ENCODE measurements at regions not wholly inside any gene's neighbourhood (a gene's known extent, or its start where the extent isn't known, plus 50 kb on each side); places are given as distances from the start of the nearest gene placed in this dataset.

DNA sequence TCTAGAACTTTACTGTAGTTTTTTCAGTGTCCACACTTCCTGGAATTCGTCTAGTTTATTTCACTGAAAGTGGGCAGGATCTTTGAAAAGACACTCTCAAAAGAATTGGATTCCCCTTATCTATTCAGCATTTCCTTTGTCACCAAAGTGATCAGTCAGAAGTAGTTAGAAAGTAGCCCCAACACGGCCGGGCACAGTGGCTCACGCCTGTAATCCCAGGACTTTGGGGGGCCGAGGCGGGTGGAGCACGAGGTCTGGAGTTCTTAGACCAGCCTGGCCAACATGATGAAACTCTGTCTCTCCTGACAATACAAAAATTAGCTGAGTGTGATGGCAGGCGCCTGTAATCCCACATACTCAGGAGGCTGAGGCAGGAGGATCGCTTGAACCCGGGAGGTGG is 69.0 kb upstream of the KMT2C start:
- Histone ChIP-seq H4K20me1 (ENCODE audit: control insufficient read depth, insufficient read depth, low read length, poor library complexity, severe bottlenecking) (no peaks in the 10 kb centered on the region), H3K79me2 (ENCODE audit: control insufficient read depth, insufficient read depth, low read length) (no peaks in the 10 kb centered on the region), H3K36me3 (replicated peaks in 1 of 2; ENCODE audit: control extremely low read depth in 1 of 2, control insufficient read depth in 1 of 2, extremely low read depth in 1 of 2, insufficient read depth in 2 of 2, low read length in 1 of 2) (no peaks in the 10 kb centered on the region), H3K27ac (ENCODE audit: low read length in 2 of 2) (no peak overlapping the region), H3K4me2 (replicated peaks; ENCODE audit: low read depth, low read length, poor library complexity, severe bottlenecking) (no peak overlapping the region), H3K27me3 (replicated peaks in 1 of 4; ENCODE audit: control extremely low read depth in 1 of 4, control insufficient read depth in 3 of 4, insufficient read depth in 4 of 4, low read length in 3 of 4) (no peaks in the 10 kb centered on the region), H2AFZ (ENCODE audit: insufficient read depth, low read depth, low read length, poor library complexity, severe bottlenecking) (no peak overlapping the region), H3K9ac (ENCODE audit: low read length) (no peak overlapping the region), H3K4me1 (ENCODE audit: control insufficient read depth in 2 of 2, insufficient read depth in 2 of 2, low read length in 2 of 2) (no peaks in the 10 kb centered on the region), H3K4me3 (ENCODE audit: control extremely low read depth in 1 of 5, extremely low read depth in 1 of 5, insufficient read depth in 1 of 5, low read depth in 2 of 5, low read length in 4 of 5) (no peak overlapping the region), H3K9me3 (ENCODE audit: control extremely low read depth in 1 of 3, control insufficient read depth in 2 of 3, insufficient read depth in 1 of 3, low read length in 2 of 3) (no peaks in the 10 kb centered on the region)
- 60% methylated on average over 1 of the region's 10 CpGs for WGBS (ENCODE audit: insufficient coverage)
- no peak for DNase-seq
- Mint-ChIP-seq H3K27ac (no peak overlapping the region), H3K4me3 (no peak overlapping the region), H3K27me3 (no peaks in the 10 kb centered on the region), H3K9me3 (ENCODE audit: insufficient read depth) (no peaks in the 10 kb centered on the region), H3K4me1 (no peaks in the 10 kb centered on the region)
- no peak for ATAC-seq (ENCODE audit: low read depth)
- TF ChIP-seq, protein P1, sequence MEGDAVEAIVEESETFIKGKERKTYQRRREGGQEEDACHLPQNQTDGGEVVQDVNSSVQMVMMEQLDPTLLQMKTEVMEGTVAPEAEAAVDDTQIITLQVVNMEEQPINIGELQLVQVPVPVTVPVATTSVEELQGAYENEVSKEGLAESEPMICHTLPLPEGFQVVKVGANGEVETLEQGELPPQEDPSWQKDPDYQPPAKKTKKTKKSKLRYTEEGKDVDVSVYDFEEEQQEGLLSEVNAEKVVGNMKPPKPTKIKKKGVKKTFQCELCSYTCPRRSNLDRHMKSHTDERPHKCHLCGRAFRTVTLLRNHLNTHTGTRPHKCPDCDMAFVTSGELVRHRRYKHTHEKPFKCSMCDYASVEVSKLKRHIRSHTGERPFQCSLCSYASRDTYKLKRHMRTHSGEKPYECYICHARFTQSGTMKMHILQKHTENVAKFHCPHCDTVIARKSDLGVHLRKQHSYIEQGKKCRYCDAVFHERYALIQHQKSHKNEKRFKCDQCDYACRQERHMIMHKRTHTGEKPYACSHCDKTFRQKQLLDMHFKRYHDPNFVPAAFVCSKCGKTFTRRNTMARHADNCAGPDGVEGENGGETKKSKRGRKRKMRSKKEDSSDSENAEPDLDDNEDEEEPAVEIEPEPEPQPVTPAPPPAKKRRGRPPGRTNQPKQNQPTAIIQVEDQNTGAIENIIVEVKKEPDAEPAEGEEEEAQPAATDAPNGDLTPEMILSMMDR (IDR thresholded peaks at IDR 0.05): no peak
- TF ChIP-seq EZH2 (IDR thresholded peaks at IDR 0.05; ENCODE audit: borderline replicate concordance, insufficient read depth, low read depth, low read length, poor library complexity, severe bottlenecking): no peak
- ChIA-PET POLR2A (no interaction called here), CTCF (no interaction called here)
- intact Hi-C loops (cut with micrococcal nuclease): no loop called here

DNA sequence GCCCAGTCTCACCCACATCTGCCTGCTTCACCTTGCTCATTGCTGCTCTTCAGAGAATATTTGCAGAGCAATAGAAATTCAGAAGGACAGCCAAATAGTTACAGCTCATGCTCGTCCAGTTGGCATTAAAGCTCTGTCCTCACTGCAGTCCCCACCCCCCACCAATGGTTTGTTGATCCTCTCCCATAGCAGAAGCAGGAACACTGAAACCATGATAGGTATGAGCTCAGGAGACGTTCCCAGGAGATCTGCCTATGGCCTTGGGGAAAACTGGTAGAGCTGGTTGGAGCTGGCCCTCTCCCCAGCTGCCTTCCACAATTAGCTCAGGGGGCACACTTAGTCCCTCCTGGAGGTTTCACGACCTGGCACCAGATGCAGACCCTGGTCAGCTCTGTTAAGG is 68.6 kb upstream of the KMT2C start:
- no peaks in the 10 kb centered on the region for H3K9me3 Mint-ChIP-seq (ENCODE audit: insufficient read depth)
- ATAC-seq (ENCODE audit: low read depth): no peak
- ChIA-PET POLR2A (no interaction called here), CTCF (no interaction called here)
- Histone ChIP-seq H4K20me1 (ENCODE audit: control insufficient read depth, insufficient read depth, low read length, poor library complexity, severe bottlenecking) (no peaks in the 10 kb centered on the region), H3K79me2 (ENCODE audit: control insufficient read depth, insufficient read depth, low read length) (no peaks in the 10 kb centered on the region), H3K4me3 (ENCODE audit: control extremely low read depth in 1 of 5, extremely low read depth in 1 of 5, insufficient read depth in 1 of 5, low read depth in 2 of 5, low read length in 4 of 5) (no peak overlapping the region), H3K4me2 (replicated peaks; ENCODE audit: low read depth, low read length, poor library complexity, severe bottlenecking) (no peak overlapping the region), H3K27ac (ENCODE audit: low read length in 2 of 2) (no peak overlapping the region), H3K9ac (ENCODE audit: low read length) (no peak overlapping the region), H3K4me1 (ENCODE audit: control insufficient read depth in 2 of 2, insufficient read depth in 2 of 2, low read length in 2 of 2) (no peaks in the 10 kb centered on the region), H3K36me3 (replicated peaks in 1 of 2; ENCODE audit: control extremely low read depth in 1 of 2, control insufficient read depth in 1 of 2, extremely low read depth in 1 of 2, insufficient read depth in 2 of 2, low read length in 1 of 2) (no peaks in the 10 kb centered on the region), H3K27me3 (replicated peaks in 1 of 4; ENCODE audit: control extremely low read depth in 1 of 4, control insufficient read depth in 3 of 4, insufficient read depth in 4 of 4, low read length in 3 of 4) (no peaks in the 10 kb centered on the region), H2AFZ (ENCODE audit: insufficient read depth, low read depth, low read length, poor library complexity, severe bottlenecking) (no peak overlapping the region), H3K9me3 (ENCODE audit: control extremely low read depth in 1 of 3, control insufficient read depth in 2 of 3, insufficient read depth in 1 of 3, low read length in 2 of 3) (no peaks in the 10 kb centered on the region)
- intact Hi-C loops (cut with micrococcal nuclease): no loop called here
- no peak overlapping the region for H3K27ac Mint-ChIP-seq
- TF ChIP-seq, protein P1 (IDR thresholded peaks at IDR 0.05): no peak
- no peak for TF ChIP-seq EZH2 (IDR thresholded peaks at IDR 0.05; ENCODE audit: borderline replicate concordance, insufficient read depth, low read depth, low read length, poor library complexity, severe bottlenecking)
- no peak overlapping the region for H3K4me3 Mint-ChIP-seq
- no peaks in the 10 kb centered on the region for H3K27me3 Mint-ChIP-seq
- WGBS (ENCODE audit: insufficient coverage): 86% methylated on average over 2 of the region's 3 CpGs
- DNase-seq: no peak
- no peaks in the 10 kb centered on the region for H3K4me1 Mint-ChIP-seq

All from B cell (primary cell).